GM19468 (cell line): ENCODE measurements at regions not wholly inside any gene's neighbourhood (a gene's known extent, or its start where the extent isn't known, plus 50 kb on each side); places are given as distances from the start of the nearest gene placed in this dataset.
"Not testable (repeated sequence)": the region's sequence is repeated elsewhere in the genome, so short reads cannot be mapped to it uniquely, and the experiment has no call there.

ENCODE experiments used
- ATAC-seq: cut with Tn5 transposase; IDR thresholded peaks from one replicate; pipeline ENCODE4 v1.9.1; 2021; ENCODE audit warnings: mild to moderate bottlenecking, moderate library complexity, moderate number of reproducible peaks; ENCODE audit not compliant: unreplicated experiment; ENCODE audit errors: extremely low read depth

GRCh38 chr9:129420721-129421120 lies 200.2 kb downstream of the C9orf50 start:
- ATAC-seq = no peak

- ATAC-seq = no peak
These were observed 201.5 kb downstream of the C9orf50 start for GRCh38 chr9:129419382-129419899.

DNA sequence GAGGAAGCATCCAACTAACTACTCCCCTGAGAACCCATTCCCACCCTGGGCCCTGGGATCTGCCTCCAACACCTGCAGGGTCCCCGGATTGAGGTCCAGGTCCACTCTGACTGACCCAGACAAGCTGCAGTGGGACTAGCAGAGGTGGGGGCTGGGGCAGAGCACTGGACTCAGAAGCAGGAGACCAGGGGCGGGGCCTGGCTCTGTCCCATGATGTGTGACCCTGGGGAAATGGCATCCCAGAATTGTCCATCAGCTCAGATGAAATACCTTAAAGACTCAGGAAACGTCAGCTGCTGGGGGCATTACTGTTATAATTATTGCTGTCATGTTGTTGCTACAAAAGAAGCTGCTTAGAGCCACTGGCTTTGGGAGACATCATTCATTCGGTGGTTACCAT lies 202.4 kb downstream of the C9orf50 start:
- no peak for ATAC-seq

- ATAC-seq = no peak
These were observed 203.9 kb downstream of the C9orf50 start for GRCh38 chr9:129416821-129417539.

GRCh38 chr9:129415942-129416651 lies 204.8 kb downstream of the C9orf50 start:
- ATAC-seq = no peak

DNA sequence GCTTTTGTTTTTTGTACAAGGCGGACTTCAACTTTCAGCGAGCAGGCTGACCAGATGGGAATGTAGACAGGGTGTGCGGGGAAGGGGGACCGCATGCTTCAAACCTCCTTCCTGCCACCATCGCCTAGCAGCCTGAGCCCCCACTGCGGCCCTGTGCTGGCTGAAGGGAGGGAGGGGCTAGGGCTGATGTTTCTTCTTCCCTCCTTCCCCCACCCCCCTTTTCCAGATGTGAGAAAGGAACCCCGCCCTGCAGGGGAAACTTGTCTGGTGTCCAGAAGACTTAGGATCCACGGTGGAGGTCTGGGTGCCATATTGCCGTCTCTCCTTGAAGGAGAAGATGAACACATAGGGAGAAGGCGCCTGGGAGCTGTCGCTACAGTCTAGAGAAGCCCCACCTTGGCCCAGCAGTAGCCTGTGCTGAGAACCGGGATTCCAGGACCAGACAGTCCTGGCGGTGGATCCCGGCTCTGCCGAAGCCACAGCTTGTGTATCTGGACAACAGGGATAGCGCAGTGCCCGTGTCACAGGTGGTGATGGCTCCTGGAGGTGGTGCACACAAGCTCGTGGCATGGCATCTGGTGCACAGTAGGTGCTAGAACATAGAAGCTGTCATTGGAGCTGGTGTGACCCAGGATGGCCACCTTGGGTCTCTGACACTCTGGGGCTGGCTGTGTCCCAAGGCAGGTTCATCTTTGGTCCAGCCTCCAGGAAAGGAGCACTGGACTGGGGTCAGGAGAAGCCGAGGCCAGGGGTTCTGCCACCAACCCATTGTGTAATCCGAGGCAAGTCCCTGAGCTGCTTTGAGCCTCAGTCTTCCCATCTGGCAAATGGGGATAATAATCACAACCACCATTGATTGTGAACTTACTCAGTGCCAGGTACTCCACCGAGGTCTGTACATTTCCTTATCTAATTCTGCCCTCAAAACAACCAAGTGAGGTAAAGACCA lies 205.6 kb downstream of the C9orf50 start:
- no peak for ATAC-seq

- no peak for ATAC-seq
These were observed 206.4 kb downstream of the C9orf50 start for GRCh38 chr9:129414377-129414992.

DNA sequence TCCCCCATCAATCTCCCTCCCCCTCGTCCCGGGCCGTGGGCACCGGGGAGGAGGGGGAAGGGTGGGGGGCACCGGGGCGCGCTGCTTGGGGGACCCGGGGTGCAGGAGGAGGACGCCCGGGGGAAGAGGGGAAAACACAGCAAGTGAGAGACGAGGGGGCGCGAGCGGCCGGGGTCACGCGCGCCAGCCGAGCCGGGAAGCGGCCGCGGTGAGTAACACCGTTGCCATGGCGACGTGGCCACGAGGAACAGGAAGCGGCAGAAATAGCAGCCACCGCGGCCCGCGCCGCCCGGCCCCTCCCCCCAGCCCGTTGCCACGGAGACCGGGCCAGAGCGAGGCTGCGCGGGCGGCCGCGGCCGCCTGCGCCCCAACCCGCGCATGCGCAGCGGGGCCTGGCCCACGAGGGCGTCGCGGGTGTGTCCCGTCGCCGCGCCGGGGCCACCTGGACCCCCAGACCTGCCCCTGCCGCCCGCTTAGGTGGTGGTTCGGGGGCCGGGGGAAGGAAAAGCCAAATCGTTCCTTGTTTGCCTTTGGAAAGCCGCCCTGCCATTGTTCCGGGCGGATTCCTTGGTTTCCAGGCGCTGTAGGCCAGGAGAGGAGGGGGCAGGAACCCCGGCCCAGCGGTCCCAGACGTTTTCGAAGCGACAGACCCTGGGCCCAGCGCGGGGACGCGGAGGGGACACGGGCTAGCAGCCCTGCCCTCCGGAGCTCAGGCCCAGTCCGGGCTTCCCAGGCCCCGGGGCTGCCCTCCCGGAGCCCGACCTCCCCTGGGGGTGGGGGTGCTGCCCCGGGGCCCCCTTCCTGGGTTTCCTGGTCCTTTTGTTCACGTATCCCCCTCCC lies 207.1 kb downstream of the C9orf50 start:
- peak; percentile 78 for ATAC-seq

- peak; percentile 4 for ATAC-seq
These were observed 207.9 kb downstream of the C9orf50 start for GRCh38 chr9:129412814-129413536.

DNA sequence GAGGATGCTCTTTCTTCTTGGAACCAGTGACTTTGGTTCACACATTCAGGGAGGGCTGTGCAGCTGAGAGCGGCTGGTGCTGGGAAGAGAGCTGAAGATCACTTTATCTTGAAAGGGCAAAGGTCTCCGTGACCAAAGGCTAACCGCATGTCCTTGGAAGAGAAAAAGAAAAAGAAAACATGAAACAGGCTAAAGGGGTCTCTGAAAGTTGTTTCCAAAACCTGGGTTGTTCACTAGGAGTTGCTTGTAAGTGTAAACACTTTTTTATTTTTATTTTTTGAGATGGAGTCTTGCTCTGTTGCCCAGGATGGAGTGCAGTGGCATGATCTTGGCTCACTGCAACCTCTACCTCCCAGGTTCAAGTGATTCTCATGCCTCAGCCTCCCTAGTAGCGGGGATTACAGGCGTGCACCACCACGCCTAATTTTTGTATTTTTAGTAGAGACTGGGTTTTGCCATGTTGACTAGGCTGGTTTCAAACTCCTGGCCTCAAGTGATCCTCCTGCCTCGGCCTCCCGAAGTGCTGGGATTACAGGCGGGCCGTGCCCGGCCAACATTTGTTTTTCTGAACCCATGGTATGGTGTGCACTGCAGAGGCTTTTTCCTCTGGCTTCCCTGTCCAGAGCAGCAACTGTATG lies 208.6 kb downstream of the C9orf50 start:
- ATAC-seq = not testable (repeated sequence)

- no peak for ATAC-seq
These were observed 209.3 kb downstream of the C9orf50 start for GRCh38 chr9:129411501-129412175.

DNA sequence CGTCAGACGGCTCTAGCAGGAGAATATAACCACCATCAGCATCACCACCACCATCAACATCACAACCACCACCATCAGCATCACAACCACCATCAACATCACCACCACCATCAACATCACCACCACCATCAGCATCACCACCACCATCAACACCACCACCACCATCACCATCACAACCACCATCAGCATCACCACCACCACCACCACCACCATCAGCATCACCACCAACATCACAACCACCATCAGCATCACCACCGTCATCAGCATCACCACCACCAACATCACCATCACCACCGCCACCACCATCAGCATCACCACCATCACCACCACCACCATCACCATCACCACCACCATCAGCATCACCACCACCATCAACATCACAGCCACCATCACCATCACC lies 210.7 kb downstream of the C9orf50 start:
- no peak for ATAC-seq

GRCh38 chr9:129408535-129409215 lies 212.2 kb downstream of the C9orf50 start:
- no peak for ATAC-seq

DNA sequence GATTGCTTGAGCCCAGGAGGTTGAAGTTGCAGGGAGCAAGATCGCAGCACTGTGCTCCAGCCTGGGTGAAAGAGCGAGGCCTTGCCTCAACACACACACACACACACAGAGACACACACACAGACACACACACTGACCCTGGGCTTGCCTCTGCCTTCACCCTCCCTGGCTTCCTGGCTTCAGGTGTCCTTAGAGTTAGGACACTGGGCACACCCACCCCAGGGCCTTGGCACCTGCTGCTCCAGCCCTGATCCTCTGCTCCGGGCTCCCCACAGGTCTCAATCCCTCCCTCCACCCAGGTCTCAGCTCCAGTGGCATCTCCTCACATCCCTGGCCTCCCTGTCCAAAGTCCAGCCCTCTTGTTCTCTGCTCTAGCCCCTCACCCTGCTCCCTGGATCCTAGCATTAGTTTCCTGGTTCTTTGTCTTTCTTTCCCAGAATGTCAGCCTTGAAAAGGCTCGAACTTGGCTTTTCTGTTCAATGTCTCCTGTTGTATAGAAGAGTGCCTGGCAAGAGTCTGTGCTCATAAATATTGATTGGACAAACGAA lies 212.9 kb downstream of the C9orf50 start:
- ATAC-seq = no peak

- ATAC-seq = no peak
These were observed 214.3 kb downstream of the C9orf50 start for GRCh38 chr9:129406278-129407225.

- ATAC-seq = no peak
These were observed 215.1 kb downstream of the C9orf50 start for GRCh38 chr9:129405827-129406213.
